Activated CD8-positive, alpha-beta T cell treated with anti-CD3 and anti-CD28 coated beads for 36 hours (primary cell): ENCODE measurements at regions not wholly inside any gene's neighbourhood (a gene's known extent, or its start where the extent isn't known, plus 50 kb on each side); places are given as distances from the start of the nearest gene placed in this dataset.

Experiments used
- ATAC-seq: fragments of 200-7000 bp; cut with Tn5 transposase; one replicate; pipeline ENCODE4 v1.10.0; 2021; ENCODE audit warnings: mild to moderate bottlenecking, moderate library complexity
- CTCF ChIA-PET: fragments of 350-600 bp; sonication (Branson Sonifier 250); formaldehyde crosslinking; loops from one replicate; lab custom pipeline; 2021; ENCODE audit warnings: antibody characterized with exemption; lab: Charles Lee
- POLR2A ChIA-PET: fragments of 350-600 bp; sonication (Branson Sonifier 250); formaldehyde crosslinking; loops from one replicate; lab custom pipeline; 2021; ENCODE audit warnings: antibody characterized with exemption; lab: Charles Lee
- DNase-seq: peaks from one replicate; pipeline ENCODE4 v3.0.0-alpha.2; 2020
- H3K27ac Mint-ChIP-seq: one replicate; pipeline ENCODE4 v1.8.0; 2021; ENCODE audit warnings: mild to moderate bottlenecking, mixed read lengths
- H3K27me3 Mint-ChIP-seq: one replicate; pipeline ENCODE4 v1.8.0; 2021; ENCODE audit warnings: mixed read lengths
- H3K36me3 Mint-ChIP-seq: one replicate; pipeline ENCODE4 v1.8.0; 2021; ENCODE audit warnings: low read depth, mixed read lengths
- H3K4me1 Mint-ChIP-seq: one replicate; pipeline ENCODE4 v1.8.0; 2021; ENCODE audit warnings: low read depth, mixed read lengths
- H3K4me3 Mint-ChIP-seq: one replicate; pipeline ENCODE4 v1.8.0; 2021; ENCODE audit warnings: mild to moderate bottlenecking, moderate library complexity, mixed read lengths
- H3K9me3 Mint-ChIP-seq: one replicate; pipeline ENCODE4 v1.8.0; 2021; ENCODE audit warnings: mixed read lengths
- intact Hi-C: fragments of 100-400 bp; cut with micrococcal nuclease; formaldehyde crosslinking; loops from one replicate; pipeline ENCODE4 v1.10.0; 2022
- TF ChIP-seq, protein P1 (sequence below): fragments of 200-600 bp; IDR thresholded peaks from one replicate; pipeline ENCODE4 v1.8.0; 2022; ENCODE audit warnings: antibody characterized with exemption, mild to moderate bottlenecking

DNA sequence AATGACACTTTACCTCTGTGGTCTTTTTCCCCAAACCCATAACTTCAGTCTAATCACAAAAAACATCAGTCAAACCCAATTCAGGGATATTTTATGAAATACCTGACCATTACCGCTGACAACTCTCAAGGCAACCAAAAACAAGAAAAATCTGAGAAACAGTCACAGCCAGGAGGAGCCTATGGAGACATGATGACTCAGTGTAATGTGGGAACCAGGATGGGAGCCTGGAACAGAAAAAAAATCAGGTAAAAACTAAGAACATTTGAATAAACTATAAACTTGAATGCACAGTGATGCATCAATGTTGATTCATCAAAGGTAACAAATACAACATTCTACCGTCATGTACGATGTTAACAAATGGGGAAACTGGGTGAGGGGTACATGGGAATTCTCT lies 84.1 kb upstream of the TSHZ2 start:
- ChIA-PET CTCF (no interaction called here), POLR2A (no interaction called here)

DNA sequence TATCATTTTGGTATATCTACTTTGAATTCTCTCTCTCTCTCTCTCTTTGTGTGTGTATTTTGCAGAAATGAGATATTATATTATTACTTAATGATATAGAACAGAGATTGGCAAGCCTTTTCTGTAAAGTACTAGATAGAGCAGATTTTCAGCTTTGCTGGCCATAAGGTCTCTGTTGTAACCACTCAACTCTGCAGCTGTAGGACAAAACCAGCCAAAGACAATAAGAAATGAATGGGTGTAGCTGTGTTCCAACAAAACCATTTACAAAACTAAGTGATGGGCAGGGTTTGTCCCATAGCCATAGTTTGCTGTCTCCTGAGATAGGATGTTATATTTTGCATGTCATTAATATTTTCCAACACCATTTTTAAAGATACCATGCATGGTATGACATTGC lies 91.2 kb upstream of the TSHZ2 start:
- H3K27me3 Mint-ChIP-seq = peaks cover 4% of the 10 kb centered on the region
- no peak for DNase-seq
- intact Hi-C loops = no loop called here
- ATAC-seq = no peak
- POLR2A ChIA-PET = interaction anchor here (1.2 kb wide), 1 partner anchor 9 kb away, joined by 3 read pairs; no protein-coding TSS in a partner anchor
- CTCF ChIA-PET = no interaction called here
- H3K36me3 Mint-ChIP-seq = no peaks in the 10 kb centered on the region
- H3K9me3 Mint-ChIP-seq = peaks cover 1% of the 10 kb centered on the region
- H3K4me1 Mint-ChIP-seq = no peaks in the 10 kb centered on the region
- TF ChIP-seq, protein P1, sequence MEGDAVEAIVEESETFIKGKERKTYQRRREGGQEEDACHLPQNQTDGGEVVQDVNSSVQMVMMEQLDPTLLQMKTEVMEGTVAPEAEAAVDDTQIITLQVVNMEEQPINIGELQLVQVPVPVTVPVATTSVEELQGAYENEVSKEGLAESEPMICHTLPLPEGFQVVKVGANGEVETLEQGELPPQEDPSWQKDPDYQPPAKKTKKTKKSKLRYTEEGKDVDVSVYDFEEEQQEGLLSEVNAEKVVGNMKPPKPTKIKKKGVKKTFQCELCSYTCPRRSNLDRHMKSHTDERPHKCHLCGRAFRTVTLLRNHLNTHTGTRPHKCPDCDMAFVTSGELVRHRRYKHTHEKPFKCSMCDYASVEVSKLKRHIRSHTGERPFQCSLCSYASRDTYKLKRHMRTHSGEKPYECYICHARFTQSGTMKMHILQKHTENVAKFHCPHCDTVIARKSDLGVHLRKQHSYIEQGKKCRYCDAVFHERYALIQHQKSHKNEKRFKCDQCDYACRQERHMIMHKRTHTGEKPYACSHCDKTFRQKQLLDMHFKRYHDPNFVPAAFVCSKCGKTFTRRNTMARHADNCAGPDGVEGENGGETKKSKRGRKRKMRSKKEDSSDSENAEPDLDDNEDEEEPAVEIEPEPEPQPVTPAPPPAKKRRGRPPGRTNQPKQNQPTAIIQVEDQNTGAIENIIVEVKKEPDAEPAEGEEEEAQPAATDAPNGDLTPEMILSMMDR = no peak
- H3K4me3 Mint-ChIP-seq = no peak overlapping the region
- H3K27ac Mint-ChIP-seq = no peak overlapping the region

More for the DNA sequence above, 84.1 kb upstream of the TSHZ2 start:
- TF ChIP-seq, protein P1 = no peak
- ATAC-seq = no peak
- no peak for DNase-seq
- Mint-ChIP-seq H3K4me3 (no peak overlapping the region), H3K9me3 (no peaks in the 10 kb centered on the region), H3K4me1 (no peaks in the 10 kb centered on the region), H3K27ac (no peak overlapping the region), H3K36me3 (no peaks in the 10 kb centered on the region), H3K27me3 (peaks cover 14% of the 10 kb centered on the region)
- intact Hi-C loops = no loop called here

DNA sequence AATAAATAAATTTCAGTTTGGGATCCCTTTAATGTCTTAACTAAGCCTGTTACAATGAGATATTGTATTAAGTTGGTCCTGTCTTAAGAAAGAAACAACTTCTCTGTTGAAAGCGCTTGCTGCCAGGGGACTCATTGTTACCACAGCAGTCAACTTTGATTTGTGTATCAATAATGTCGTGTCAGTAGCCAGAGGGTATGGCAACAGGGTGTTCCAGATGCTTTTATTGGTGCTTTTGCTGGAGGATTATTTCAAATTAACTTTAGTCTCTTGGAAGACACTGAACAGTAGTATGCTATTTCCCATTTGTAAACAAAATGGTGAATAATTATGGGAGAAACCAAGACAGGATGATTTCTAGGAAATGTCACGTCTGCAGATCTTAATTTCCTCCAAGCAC lies 91.9 kb upstream of the TSHZ2 start:
- intact Hi-C loops = no loop called here
- no peak overlapping the region for H3K27ac Mint-ChIP-seq
- peaks cover 1% of the 10 kb centered on the region for H3K9me3 Mint-ChIP-seq
- TF ChIP-seq, protein P1 = no peak
- DNase-seq = no peak
- no peak for ATAC-seq
- CTCF ChIA-PET = no interaction called here
- H3K4me3 Mint-ChIP-seq = no peak overlapping the region
- no peaks in the 10 kb centered on the region for H3K27me3 Mint-ChIP-seq
- POLR2A ChIA-PET = no interaction called here
- H3K36me3 Mint-ChIP-seq = no peaks in the 10 kb centered on the region
- H3K4me1 Mint-ChIP-seq = no peaks in the 10 kb centered on the region

DNA sequence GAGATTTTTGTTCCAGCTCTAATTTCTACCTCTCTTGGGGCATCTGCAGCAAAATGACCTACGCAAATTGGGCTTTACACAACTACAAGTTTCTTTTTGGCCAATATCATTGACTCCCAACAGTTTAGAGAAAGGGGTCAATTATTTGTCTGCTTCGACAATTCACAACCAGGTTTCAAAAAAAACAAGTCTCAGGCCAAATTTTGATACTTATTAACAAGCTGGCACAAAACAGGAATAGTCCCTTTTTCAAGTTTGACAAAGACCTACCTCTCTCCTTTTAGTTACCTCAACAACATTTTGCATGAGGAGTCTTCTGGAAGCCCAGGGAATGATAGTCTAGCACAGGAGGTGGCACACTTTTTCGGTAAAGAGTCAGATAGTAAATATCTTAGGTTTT lies 97.9 kb upstream of the TSHZ2 start:
- ATAC-seq = no peak
- ChIA-PET CTCF (no interaction called here), POLR2A (no interaction called here)
- no peaks in the 10 kb centered on the region for H3K9me3 Mint-ChIP-seq
- no peaks in the 10 kb centered on the region for H3K4me1 Mint-ChIP-seq
- no peaks in the 10 kb centered on the region for H3K36me3 Mint-ChIP-seq
- DNase-seq = no peak
- H3K27ac Mint-ChIP-seq = no peak overlapping the region
- peaks cover 2% of the 10 kb centered on the region for H3K27me3 Mint-ChIP-seq
- TF ChIP-seq, protein P1 = no peak
- no peak overlapping the region for H3K4me3 Mint-ChIP-seq
- intact Hi-C loops = no loop called here

DNA sequence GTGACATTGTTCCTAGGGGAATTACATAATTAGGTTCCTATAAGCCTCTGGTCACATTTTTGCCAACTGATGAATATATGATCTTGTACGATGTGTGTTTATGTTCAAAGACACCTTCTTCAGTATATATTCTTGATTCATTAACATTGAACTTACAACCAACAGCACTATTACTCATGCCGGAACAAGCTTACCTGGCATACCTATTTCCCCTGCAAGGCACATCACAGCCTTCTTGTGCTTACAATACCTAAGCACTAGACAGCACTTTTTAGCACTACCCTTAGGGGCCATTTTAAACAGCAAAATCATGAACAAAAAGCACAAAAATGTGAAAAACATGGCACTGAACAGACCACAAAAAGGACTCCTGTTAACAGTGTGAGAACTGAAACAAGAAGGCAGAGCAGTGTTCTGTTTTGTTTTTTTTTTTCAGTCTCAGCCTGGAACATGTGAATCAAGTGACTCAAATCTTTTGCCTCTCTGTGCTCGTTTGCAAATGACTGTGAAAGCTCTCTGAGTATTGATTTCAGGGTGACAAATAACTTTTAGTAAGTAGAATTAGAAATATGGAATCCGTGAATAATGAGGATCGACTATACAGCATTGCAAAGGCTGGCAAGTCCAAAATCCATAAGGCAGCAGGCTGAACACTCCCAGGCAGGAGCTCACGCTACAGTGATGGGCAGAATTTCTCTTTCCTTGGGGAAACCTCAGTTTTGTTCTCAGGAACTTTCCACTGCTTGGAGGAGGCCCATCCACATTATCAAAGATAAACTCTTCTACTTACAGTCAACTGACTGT lies 102.3 kb upstream of the TSHZ2 start:
- Mint-ChIP-seq H3K27me3 (peaks cover 2% of the 10 kb centered on the region), H3K4me3 (no peak overlapping the region), H3K27ac (no peak overlapping the region), H3K9me3 (no peaks in the 10 kb centered on the region), H3K4me1 (no peaks in the 10 kb centered on the region), H3K36me3 (no peaks in the 10 kb centered on the region)
- TF ChIP-seq, protein P1 = no peak
- CTCF ChIA-PET = no interaction called here
- no peak for DNase-seq
- intact Hi-C loops = no loop called here
- no peak for ATAC-seq
- POLR2A ChIA-PET = no interaction called here
